Hypothalamus (tissue), 51 donors: ENCODE measurements at regions not wholly inside any gene's neighbourhood (a gene's known extent, or its start where the extent isn't known, plus 50 kb on each side); places are given as distances from the start of the nearest gene placed in this dataset.

Source experiments
- DNase-seq, 51 donors: peaks; one replicate each; lab custom pipeline; 2025; lab: John Stamatoyannopoulos, UW

DNA sequence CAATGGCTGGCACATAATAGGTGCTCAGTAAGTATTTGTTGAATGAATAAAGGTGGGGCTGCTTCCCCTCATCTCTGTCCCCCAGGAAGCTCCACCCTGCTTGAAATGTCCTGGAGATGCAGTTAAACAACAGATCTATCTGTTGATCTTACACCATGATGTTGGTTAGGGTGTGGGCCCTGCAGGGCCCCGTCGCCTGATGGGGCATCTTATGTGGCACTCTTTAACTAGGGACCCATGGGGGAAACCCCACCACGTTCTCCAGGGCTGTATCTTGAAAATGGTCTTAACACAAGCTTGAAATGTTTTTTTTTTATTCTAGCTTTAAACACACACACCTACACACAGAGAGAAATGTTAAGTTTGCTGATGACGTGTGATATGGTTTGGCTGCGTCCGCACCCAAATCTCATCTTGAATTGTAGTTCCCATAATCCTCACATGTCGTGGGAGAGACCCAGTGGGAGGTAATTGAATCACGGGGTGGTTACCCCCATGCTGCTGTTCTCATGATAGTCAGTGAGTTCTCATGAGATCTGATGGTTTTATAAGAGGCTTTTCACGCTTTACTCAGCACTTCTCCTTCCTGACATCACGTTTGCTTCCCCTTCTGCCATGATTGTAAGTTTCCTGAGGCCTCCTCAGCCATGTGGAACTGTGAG lies 741.7 kb downstream of the VRK1 start:
- peak in 1 of 51 donors; percentile 16 for DNase-seq

DNA sequence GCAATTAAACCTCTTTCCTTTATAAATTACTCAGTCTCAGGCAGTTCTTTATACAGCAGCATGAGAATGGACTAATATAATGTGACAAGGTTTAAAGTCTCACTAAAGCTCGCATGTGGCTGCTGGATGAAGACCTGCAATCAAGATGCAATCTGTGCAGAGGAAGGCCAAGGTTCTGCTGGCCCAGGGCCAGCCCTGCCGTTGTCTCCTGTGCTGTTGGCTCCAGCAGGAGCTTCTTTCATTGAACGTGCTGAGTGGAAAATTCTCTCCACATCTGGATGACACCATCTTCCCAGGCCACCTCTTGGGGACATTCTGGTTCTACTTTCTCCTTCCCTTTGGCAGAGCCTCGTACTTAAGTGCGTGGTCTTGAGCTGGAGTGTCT lies 742.2 kb downstream of the VRK1 start:
- no peak for DNase-seq

DNA sequence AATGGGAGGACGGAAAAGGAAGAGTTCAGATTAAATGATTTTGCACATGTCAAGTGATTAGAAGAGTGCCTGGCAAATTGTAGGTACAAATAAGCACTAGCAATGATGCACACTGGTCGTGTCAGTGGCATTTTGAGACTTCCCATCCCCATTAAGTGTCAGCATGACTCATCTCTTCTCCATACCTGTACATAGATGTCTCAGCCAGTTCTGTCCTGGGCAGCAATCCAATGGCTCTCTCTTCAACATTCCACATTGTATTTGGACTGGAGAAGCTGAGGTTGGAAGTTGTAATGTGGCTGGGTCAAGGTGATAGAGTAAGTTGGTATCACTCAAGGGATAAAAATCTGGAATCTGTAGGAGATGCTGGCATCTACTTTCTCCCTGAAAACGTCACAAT lies 742.7 kb downstream of the VRK1 start:
- DNase-seq = no peak

DNA sequence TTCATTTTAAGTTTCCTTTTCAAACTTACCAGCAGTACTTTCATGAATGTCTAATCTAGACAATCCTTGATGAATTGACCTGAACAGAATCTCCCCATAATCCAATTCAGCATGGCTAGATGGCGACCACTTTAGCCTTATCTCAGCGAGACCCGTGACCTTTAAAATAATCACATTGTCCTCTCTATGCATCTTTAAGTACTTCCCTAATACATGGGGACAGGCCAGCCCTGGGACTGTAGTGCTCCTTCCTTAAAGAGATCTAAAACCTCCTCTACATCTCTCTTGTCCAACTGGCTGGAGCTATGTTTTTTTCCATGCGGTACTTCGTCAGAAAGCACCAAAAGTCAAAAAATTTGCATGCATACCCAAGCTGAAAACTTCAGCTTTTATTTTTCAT lies 746.0 kb downstream of the VRK1 start:
- no peak for DNase-seq

DNA sequence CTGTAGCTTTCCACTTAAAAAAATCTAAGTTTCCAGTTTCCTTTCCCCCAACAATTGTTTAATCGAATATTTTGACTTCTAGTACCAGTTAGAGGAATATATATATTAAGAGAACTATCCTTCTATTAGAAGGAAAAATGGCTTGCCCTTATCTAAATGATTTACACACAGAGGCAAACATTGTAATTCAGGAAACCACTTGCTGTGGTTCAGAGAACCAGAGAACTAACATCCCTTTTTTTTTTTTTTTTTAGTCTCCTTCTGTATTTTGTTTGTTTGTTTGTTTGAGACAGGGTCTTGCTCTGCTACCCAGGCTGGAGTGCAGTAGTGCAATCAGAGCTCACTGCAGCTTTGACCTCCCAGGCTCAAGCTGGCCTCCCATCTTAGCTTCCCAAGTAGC lies 746.6 kb downstream of the VRK1 start:
- DNase-seq = no peak

DNA sequence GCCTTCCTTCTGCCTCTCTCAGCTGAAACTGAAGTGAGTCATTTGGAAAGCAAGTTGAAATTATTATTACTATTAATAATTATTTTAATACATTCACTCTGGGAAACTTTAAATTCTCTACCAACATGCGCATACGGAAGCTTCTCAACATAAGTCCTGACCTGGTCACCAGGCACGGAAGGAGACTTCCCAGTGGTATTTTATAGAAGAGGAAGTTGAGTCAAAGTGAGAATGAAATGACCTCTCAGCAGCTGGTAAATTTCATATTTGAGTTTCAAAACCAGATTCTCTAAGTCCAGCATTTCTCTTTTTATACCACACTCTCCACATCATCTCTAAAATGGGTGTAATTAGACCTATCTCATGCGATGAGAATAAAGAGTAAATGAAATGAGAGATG lies 747.4 kb downstream of the VRK1 start:
- DNase-seq = no peak

DNA sequence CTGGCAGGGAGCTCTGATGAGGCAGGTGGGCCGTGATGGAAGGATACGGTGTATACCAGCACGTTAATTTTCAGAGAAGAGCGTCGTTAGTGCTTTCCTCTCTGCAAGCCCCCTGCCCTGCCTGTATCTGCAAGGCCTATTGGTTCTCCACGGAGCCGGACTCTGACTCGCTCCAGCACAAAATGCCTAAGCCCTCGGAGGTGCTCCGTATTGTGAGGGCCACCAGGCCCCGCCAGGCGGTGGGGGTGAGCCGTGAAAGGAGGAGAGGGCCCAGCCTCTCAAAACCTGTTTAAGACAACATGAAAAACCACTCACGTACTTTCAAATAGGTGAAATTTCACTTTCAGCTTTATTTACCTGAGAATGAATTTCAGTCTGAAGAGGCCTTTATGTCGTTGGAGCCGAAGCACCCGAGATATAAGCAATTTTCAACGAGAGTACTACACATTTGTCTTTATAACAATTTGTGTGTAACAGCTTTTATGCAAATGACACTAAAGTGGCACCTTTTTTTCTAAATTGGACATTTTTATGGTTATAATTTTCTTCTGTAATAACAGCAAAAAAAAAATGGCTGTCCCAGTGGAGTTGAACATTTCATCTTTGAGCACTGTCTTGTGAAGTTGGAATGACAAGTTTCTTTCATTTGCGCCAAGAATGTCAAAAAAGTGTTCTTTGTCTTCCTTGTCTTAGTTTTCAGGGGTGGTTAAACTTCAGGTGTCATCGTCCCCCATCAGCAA lies 749.5 kb downstream of the VRK1 start:
- no peak for DNase-seq

DNA sequence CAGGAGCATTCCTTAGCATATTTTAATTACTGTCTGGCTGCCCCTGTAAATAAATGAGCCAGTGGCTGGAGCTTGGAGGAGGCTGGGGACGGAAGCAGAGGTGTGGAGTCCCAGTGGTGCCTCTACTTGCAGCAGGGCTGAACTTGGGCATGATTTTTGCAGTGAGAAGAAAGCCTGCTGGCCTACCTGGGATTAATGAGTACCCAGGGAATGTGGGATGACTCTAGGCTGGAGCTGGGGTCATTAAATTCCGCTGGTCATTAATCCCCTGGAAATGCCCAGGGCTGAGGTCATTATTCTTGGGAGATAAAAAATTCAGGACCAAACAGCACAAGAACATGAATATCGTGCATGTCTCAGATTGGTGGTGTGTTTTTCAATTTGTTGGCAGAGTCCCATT lies 753.3 kb downstream of the VRK1 start:
- DNase-seq = no peak

DNA sequence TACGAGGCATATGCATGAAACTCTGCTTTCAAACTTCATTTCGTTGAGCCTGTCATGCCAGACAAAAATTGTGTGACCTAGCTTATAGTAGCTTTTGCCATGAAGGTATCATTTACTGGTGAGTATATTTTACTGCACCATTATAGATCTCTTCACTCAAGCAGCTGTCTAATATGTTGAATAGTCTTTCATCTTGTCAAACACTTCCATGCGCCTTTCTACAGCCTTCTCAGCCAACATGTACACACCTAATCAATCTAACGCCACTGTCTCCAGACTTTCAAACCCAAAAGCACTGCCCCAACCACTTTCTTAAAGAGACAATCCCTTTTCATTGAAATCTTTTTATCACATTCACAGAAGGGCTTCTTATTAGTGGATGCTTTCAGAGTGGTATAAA lies 757.4 kb downstream of the VRK1 start:
- no peak for DNase-seq

DNA sequence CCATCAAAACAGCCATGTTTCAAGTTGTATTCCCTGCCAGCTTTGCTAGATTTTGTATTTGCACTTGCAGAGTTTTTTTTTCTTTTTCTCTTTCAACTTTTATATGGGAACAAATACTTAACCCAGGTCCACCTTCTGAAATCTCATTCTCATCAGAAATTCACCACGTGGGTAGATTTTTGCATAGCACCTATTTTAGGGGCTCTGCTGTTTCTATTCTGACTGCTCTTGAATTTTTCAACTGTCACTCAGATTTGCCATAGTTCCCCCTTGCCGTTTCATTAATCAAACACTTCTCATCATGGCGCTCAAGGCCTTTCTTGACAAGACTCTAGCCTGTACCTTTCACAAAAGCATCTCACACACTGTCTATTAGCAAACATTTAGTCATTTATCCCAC lies 767.2 kb downstream of the VRK1 start:
- no peak for DNase-seq

DNA sequence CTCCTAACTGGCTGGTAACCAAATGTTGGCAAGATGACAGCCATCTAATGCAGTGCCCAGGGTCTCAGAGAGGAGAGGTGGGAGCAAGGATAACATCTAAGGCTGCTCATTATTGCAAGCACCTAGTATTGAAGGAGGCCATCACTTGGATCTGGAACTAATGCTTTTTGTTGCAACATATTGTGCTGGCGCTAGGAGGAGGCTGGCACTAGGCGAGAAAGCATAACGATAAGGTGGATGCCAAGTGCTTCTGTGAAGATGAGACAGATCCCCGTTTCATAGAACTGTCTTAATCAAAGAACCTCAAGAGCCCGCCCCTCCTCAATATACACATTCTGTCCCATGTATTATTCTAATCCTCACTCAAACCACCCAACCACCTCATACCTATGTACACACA lies 774.0 kb downstream of the VRK1 start:
- no peak for DNase-seq

DNA sequence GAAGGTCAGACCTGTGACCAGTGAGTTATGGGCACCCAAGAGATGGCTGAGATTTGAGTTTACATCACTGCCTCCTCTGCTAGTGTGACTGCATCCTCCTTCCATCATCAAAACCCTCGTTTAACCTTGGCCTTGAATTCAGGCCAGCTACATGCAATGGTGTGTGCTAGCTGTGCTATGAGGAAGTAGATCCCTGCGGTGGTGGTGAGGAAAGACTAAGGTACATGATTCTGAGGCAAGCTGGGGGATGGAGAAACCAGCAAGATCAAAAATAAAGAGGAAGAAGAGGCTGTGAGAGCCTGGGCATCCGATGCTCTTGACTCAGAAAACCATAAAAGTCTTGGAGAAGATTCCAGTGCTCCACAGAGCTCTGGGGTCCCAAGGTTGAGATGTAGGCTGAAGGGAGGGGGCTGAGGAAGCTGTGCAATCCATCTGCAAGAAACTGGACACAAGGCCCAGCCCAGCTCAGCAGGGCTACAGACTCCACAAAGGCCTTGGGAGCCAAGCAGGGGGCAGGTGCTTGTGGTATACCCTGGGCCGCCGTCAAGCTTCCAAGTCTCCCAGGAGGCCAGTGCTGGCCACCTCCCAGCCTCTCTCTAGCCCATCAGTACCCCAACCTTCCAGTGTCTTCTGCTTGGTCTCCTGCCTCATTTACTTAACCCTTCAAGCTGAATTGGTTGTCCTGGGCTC lies 774.8 kb downstream of the VRK1 start:
- DNase-seq = no peak

DNA sequence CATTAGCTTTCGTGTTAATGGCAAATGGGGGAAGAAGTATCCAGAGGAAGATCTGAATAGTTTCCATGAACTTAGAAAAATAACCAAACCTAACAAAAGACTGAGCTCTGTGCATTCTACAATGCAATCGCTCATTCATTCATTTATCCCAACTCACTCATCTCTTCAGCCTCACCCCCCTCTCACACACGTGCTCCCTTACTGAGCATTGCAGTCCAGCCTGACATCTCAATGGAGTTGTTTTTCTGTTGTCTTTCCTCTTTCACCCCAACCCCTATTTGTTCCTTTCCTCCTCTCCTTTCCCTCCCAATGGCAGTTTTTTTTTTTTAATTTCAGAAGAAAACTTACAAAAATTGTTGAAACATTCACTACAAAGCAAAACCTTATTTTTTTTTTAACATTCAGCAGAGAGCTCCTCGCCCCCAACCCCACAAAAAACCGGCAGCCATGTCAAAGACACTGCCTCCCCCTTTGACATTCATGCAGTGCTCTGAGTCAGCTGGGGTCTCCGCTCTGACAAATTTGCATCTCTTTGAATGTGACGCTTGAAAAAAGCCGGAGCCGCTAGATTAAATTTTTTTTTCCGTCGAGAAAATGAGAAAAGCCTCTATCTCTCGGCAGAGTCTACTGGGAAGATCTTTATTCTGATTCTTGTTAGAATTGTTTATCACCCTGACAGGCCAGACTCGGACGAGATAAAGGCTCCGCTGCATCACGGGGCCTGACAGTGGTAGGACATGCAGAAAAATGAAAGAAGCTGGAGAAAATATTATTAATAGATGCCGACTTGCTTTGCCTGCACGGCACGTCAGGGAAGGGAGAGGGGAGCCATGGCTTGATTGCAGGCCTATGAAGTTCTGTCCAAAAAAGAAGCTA lies 775.6 kb downstream of the VRK1 start:
- no peak for DNase-seq

DNA sequence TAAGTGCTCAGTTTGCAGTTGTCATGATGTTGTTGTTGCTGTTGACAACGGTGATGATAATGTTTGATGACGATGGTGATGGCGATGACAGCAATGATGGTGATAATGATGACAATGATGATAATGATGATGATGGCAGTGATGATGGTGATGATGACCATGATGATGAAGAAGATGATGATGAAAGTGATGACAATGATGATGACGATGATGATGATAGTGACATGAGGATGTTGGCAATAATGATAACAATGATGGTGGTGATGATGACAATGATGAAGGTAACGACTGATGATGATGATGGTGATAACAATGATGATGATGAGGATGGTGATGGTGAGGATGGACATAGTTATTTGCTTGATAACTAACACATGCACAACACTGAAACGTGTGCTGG lies 778.5 kb downstream of the VRK1 start:
- DNase-seq = no peak

DNA sequence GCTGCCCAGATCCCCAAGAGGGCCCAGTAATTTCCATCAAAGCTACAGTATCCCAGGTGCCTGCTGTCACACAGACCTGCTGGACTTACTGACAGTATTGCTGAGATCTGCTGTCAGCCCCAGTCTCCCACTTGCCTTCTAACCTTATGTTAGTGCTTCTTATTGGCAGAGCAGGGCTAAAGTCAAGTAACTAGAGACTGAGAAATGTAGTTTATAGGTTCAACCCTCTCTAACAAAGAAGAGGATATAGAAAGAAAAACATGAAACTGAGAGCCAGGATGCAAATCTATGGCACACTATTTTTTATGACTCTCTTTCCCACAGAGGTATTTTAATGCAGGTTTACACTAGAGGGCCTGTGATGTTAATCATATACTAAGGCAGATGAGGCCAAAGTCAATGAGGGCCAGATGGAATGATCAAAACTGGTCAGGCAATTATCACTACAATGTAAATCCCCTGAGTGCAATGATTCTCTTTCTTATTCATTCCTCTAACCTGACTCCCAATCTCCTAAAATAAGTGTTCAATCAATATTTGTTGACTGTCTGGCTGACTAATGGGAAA lies 781.9 kb downstream of the VRK1 start:
- no peak for DNase-seq

DNA sequence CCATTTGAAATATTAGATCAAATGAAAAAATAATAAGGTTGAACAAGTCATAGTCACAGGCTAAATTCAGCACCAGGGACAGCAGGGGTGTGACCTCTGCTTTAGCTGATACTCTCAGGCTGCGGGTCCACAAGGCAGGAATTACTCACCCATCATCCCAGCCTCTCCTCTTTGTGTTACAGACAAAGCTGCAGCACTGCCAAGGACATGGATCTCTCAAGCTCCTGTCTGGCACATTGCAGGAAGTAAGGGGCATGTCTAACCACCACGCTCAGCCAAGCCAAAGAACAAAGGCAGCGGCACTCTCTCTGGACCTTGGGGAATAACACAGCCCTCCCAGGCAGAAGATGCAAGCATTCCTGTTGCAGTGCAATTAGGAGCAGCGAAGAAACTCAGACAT lies 783.8 kb downstream of the VRK1 start:
- DNase-seq = no peak

DNA sequence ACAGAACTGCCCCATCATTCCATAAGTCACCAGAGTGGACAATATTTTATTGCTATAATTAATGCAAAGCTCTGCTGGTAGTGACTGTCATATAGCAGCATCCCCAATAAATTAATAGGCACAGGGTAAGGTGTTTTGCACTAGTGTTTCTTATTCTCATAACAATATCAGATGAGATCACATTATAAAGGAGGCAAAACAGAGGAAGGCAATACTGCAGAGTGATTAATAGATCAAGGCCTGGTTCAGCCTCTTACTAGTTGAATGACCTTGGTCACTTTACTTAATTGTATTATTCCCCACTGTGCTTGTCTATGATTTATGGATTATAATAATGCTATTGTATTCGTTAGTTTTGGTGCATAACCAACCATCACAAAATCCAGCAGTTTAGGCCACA lies 784.8 kb downstream of the VRK1 start:
- DNase-seq = no peak

DNA sequence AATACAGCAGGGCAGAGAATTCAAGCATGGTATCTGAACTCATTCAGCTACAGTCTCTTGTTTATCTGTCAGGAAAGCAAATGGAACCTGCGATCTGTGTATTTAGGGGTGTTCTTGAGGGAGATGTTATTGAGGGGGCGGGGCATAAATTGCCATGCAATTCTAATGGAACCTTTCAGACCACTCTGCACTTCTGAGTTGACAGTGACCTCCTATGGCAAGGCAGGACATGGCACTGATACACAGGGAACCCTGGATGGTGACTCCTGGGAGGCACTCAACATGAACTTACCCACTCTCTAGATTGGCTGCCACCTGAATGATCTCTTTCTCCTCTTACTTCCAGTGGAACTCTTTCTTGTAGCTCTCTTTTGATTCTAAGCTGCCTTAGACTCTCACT lies 787.3 kb downstream of the VRK1 start:
- no peak for DNase-seq

DNA sequence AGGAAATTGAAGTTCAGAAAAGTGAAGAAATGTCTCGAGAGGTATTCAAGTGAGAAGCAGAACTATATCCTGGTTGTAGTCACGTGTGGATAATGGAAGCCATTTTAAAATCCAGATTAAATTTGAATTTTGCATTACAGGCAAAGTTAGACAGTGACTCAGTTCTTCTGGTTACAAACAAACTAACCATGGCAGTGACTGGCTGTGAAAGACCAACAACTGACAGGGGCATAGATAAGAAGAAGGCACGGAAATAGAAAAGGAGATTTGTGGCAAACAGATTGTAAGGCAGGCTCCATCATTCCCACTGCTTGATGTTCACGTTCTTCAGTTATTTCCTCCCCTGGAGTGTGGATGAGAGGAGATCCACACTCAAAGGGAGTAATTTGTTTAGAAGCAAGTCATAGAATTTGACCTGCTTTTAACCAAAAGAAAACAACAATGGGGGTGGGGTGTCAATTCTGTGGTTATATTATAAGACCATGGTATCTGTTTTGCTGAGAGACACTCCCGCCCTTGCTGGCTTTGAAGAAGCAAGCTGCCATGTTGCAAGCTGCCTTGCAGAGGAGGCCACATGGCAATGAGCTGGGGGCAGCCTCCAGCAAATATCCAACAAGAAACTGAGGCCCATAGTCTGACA lies 795.3 kb downstream of the VRK1 start:
- DNase-seq = no peak

DNA sequence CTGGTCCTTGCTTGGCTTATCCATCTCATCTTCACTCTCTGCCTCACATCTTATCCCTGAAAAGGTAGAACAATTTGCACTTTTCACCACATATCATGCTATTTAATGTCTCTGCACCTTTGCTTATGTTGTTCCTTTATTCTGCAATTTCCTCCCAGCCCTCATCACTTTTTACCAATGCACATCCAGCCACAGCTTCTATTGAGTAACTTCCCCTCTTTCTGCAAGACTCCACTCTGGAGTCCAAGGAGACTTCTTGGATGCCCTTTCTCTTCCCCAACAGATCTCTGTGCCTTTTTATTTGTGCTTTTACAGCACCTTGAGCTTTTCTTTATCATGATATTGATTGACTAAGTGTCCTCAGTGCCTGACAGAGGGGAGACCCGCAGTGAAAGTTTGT lies 797.1 kb downstream of the VRK1 start:
- no peak for DNase-seq
